ENCODE measurements at regions not wholly inside any gene's neighbourhood (a gene's known extent, or its start where the extent isn't known, plus 50 kb on each side); places are given as distances from the start of the nearest gene placed in this dataset.
"Not testable (repeated sequence)": the region's sequence is repeated elsewhere in the genome, so short reads cannot be mapped to it uniquely, and the experiment has no call there.

DNA sequence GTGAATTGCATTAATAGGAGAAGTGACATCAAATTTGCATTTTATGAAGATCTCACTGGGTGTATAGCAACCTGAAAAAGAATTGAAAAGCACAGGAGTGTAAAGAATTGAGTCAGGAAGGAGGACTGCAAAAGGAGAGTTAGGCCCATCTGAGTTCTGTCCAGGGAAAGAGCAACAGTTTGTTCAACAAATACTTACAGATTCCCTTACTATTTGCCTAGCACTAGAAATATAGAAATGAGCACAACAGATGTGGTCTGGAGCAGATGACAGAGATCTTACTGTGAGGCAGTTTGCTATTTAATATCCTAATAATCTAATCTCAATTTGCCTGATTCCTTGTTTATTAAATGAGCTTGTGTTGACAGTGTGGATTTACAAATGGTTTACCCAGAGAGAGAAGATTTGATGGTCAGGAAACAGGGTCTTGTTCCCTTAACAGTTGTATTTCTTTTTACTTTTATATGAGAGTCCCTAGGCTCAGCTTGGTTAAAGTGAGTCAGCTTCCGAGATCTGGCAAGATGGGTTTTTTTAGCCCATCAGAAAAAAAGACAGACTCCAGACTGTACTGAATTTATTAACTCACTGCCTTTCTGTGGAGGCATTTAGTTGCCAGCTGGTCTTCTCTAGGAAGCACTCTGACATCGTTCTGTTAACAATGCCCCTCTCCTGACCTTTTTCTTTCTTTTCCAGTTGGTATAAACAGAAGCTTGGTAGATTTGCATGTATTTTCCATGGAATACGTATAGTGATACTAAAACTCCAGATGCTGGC lies 229.7 kb downstream of the TTC6 start:
- ATAC-seq (no peak), DNase-seq (no peak)
- TF ChIP-seq, protein P1, sequence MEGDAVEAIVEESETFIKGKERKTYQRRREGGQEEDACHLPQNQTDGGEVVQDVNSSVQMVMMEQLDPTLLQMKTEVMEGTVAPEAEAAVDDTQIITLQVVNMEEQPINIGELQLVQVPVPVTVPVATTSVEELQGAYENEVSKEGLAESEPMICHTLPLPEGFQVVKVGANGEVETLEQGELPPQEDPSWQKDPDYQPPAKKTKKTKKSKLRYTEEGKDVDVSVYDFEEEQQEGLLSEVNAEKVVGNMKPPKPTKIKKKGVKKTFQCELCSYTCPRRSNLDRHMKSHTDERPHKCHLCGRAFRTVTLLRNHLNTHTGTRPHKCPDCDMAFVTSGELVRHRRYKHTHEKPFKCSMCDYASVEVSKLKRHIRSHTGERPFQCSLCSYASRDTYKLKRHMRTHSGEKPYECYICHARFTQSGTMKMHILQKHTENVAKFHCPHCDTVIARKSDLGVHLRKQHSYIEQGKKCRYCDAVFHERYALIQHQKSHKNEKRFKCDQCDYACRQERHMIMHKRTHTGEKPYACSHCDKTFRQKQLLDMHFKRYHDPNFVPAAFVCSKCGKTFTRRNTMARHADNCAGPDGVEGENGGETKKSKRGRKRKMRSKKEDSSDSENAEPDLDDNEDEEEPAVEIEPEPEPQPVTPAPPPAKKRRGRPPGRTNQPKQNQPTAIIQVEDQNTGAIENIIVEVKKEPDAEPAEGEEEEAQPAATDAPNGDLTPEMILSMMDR (IDR thresholded peaks at IDR 0.05) = no peak

DNA sequence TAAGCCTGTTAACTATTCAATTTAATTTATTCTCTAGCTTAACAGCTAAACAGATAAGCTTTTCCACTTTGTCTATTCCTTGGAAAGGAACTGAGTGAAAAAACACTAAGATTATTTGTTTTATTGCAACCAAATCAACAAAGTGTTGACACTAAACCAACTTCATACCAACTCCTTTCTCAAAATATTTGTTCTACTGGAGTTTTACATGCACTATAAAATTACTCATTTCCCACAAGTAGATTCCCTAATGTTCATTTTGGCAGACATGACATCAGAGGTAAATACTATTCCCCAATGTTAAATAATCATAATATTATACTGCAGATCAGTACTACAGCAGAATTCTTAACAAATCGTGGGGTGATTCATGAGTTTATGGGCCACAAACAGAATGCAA lies 231.4 kb downstream of the TTC6 start:
- intact Hi-C loops (cut with DNase I) = no loop called here
- no peaks in the 10 kb centered on the region for H3K27me3 ChIP-seq
- H3K36me3 ChIP-seq = no peaks in the 10 kb centered on the region
- ATAC-seq (no peak), DNase-seq (no peak)
- H3K27ac ChIP-seq = no peak overlapping the region
- H3K4me3 ChIP-seq = no peak overlapping the region
- TF ChIP-seq, protein P1 (IDR thresholded peaks at IDR 0.05) = no peak
- H3K9me3 ChIP-seq = peaks cover 5% of the 10 kb centered on the region
- H3K4me1 ChIP-seq = no peaks in the 10 kb centered on the region

More for the DNA sequence above, 229.7 kb downstream of the TTC6 start:
- no peaks in the 10 kb centered on the region for H3K36me3 ChIP-seq
- H3K9me3 ChIP-seq = peaks cover 4% of the 10 kb centered on the region
- H3K4me3 ChIP-seq = no peak overlapping the region
- no peaks in the 10 kb centered on the region for H3K27me3 ChIP-seq
- no peaks in the 10 kb centered on the region for H3K4me1 ChIP-seq
- H3K27ac ChIP-seq = no peak overlapping the region
- intact Hi-C loops (cut with DNase I) = no loop called here

DNA sequence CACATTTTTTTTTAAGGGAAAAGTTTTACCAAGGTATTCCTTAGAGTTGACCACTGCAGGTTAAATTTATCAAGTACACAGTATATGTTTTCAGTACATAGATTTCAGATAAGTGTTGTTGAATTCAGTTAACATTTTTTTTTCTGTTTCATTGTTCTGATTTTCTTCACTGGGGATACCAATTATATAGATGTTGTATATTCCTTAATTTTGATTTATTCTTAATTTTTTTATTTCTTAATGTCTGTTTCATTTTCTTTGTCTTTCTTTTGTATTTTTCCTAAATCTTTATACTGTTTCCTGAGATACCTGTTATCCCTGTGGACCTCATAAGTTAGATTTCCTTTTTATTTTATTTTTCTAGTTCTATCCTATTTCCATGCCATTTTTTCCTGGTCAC lies 234.8 kb downstream of the TTC6 start:
- no peaks in the 10 kb centered on the region for H3K36me3 ChIP-seq
- no peak for DNase-seq
- TF ChIP-seq, protein P1 (IDR thresholded peaks at IDR 0.05) = no peak
- no peaks in the 10 kb centered on the region for H3K4me1 ChIP-seq
- H3K4me3 ChIP-seq = no peak overlapping the region
- ATAC-seq = no peak
- intact Hi-C loops (cut with DNase I) = no loop called here
- H3K9me3 ChIP-seq = peaks cover 12% of the 10 kb centered on the region
- H3K27me3 ChIP-seq = no peaks in the 10 kb centered on the region
- no peak overlapping the region for H3K27ac ChIP-seq

DNA sequence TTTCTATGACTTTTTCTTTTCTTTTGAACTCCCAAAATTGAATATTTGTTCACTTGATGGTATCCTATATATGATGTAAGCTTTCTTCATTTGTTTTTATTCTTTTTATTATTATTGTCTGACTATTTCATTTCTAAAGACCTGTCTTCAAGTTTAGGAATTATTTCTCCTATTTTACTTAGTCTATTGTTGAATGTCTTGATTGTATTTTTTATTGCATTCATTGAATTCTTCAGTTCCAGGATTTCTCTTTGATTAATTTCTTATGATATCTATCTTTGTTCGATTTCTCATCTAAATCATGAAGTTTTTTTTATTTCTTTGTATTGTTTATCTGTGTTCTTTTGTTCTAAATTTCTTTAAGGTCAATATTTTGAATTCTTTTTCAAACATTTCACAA lies 238.8 kb downstream of the TTC6 start:
- Histone ChIP-seq H3K9me3 (peaks cover 12% of the 10 kb centered on the region), H3K27ac (no peak overlapping the region), H3K4me3 (no peak overlapping the region), H3K36me3 (no peaks in the 10 kb centered on the region), H3K27me3 (no peaks in the 10 kb centered on the region), H3K4me1 (no peaks in the 10 kb centered on the region)
- TF ChIP-seq, protein P1 (IDR thresholded peaks at IDR 0.05) = no peak
- intact Hi-C loops (cut with DNase I) = no loop called here
- no peak for ATAC-seq
- DNase-seq = no peak

DNA sequence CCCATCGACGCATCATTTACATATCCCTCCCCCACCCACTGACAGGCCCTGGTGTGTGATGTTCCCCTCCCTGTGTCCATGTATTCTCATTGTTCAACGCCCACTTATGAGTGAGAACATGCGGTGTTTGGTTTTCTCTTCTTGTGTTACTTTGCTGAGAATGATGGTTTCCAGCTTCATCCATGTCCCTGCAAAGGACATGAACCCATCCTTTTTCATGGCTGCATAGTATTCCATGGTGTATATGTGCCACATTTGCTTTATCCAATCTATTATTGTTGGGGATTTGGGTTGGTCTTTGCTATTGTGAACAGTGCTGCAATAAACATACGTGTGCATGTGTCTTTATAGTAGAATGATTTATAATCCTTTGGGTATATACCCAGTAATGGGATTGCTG lies 243.3 kb downstream of the TTC6 start:
- DNase-seq; H3K4me1 ChIP-seq; ATAC-seq; intact Hi-C loops (cut with DNase I); H3K27me3 ChIP-seq; H3K27ac ChIP-seq; H3K4me3 ChIP-seq; H3K9me3 ChIP-seq; H3K36me3 ChIP-seq: not testable (repeated sequence)

DNA sequence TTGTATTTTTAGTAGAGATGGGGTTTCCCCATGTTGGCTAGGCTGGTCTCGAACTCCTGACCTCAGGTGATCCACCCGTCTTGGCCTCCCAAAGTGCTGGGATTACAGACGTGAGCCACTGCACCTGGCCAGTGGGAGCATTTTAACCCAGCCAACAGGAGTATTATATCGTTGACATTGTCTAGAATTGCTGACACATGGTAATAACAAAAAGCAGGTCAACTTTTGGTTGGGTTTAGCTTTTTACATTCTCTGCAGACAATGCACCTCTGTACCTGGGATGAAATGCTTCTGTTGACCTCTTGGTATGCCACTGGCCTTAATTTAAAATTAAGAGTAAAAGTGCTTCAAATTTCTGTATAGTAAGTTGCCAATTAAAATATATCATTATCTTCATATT lies 245.6 kb downstream of the TTC6 start:
- DNase-seq = not testable (repeated sequence)

DNA sequence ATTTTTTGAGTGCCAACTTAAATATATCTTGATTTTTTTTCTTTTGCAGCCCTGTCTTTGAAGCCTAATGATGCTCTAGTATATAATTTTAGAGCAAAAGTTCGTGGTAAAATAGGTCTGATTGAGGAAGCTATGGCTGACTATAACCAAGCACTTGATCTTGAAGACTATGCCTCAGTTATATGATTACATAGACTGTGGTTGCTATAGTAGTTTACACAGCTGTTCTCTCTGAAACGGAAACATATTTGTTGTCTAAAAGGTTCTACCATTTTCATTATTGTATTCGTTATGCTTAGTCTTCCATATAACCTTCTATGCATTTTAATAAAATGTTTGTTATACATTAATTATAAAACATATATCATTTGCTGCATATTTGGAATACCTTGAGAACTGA lies 246.7 kb downstream of the TTC6 start:
- no peaks in the 10 kb centered on the region for H3K36me3 ChIP-seq
- no peak for DNase-seq
- intact Hi-C loops (cut with DNase I) = no loop called here
- H3K27ac ChIP-seq = no peak overlapping the region
- TF ChIP-seq, protein P1 (IDR thresholded peaks at IDR 0.05) = no peak
- no peaks in the 10 kb centered on the region for H3K4me1 ChIP-seq
- no peak overlapping the region for H3K4me3 ChIP-seq
- no peaks in the 10 kb centered on the region for H3K27me3 ChIP-seq
- ATAC-seq = no peak
- no peaks in the 10 kb centered on the region for H3K9me3 ChIP-seq

More for the DNA sequence above, 245.6 kb downstream of the TTC6 start:
- H3K36me3 ChIP-seq; H3K4me1 ChIP-seq; H3K9me3 ChIP-seq; H3K4me3 ChIP-seq; H3K27me3 ChIP-seq; intact Hi-C loops (cut with DNase I); ATAC-seq; H3K27ac ChIP-seq: not testable (repeated sequence)

All from upper lobe of right lung (tissue), 1 donor.